BE2C (cell line): ENCODE measurements at regions not wholly inside any gene's neighbourhood (a gene's known extent, or its start where the extent isn't known, plus 50 kb on each side); places are given as distances from the start of the nearest gene placed in this dataset.

Source experiments
- DNase-seq: peaks from one replicate; pipeline ENCODE4 v3.0.0-alpha.2; 2020
- H3K27me3 ChIP-seq: fragments of 250-450 bp; sonication (Bioruptor Pico); 2 replicates; pipeline ENCODE4 v1.5.1; 2020; ENCODE audit warnings: mild to moderate bottlenecking
- H3K36me3 ChIP-seq: fragments of 250-450 bp; sonication (Bioruptor Pico); 2 replicates; pipeline ENCODE4 v1.5.1; 2020; ENCODE audit warnings: mild to moderate bottlenecking
- H3K4me1 ChIP-seq: fragments of 250-450 bp; sonication (Bioruptor Pico); 2 replicates; pipeline ENCODE4 v1.5.1; 2020
- H3K4me3 ChIP-seq: 2 replicates; pipeline ENCODE4 v1.5.1; 2011; ENCODE audit warnings: low read depth, low read length
- H3K9me3 ChIP-seq: fragments of 250-450 bp; sonication (Bioruptor Pico); 2 replicates; pipeline ENCODE4 v1.5.1; 2020
- CTCF ChIP-seq: IDR thresholded peaks from 2 replicates; pipeline ENCODE4 v1.5.1; 2012; ENCODE audit warnings: mild to moderate bottlenecking, low read depth, low read length

GRCh38 chr6:78268591-78269452, 598.5 kb upstream of the IRAK1BP1 start:
- no peak overlapping the region for H3K4me3 ChIP-seq
- H3K4me1 ChIP-seq, result no peaks in the 10 kb centered on the region
- H3K9me3 ChIP-seq, result no peaks in the 10 kb centered on the region
- no peak for TF ChIP-seq CTCF
- no peaks in the 10 kb centered on the region for H3K27me3 ChIP-seq
- H3K36me3 ChIP-seq, result no peaks in the 10 kb centered on the region
- DNase-seq, result no peak

- H3K4me3 ChIP-seq, result no peak overlapping the region
- no peaks in the 10 kb centered on the region for H3K36me3 ChIP-seq
- no peaks in the 10 kb centered on the region for H3K4me1 ChIP-seq
- no peak for TF ChIP-seq CTCF
- H3K27me3 ChIP-seq, result no peaks in the 10 kb centered on the region
- DNase-seq, result no peak
- no peaks in the 10 kb centered on the region for H3K9me3 ChIP-seq
Measured at GRCh38 chr6:78300885-78301284, 566.5 kb upstream of the IRAK1BP1 start.

- no peak overlapping the region for H3K4me3 ChIP-seq
- no peaks in the 10 kb centered on the region for H3K9me3 ChIP-seq
- no peaks in the 10 kb centered on the region for H3K4me1 ChIP-seq
- no peaks in the 10 kb centered on the region for H3K36me3 ChIP-seq
- no peak for DNase-seq
- no peaks in the 10 kb centered on the region for H3K27me3 ChIP-seq
- no peak for TF ChIP-seq CTCF
Measured at GRCh38 chr6:78302411-78302810, 564.9 kb upstream of the IRAK1BP1 start.

GRCh38 chr6:78308025-78308424, 559.3 kb upstream of the IRAK1BP1 start:
- H3K4me1 ChIP-seq, result no peaks in the 10 kb centered on the region
- H3K27me3 ChIP-seq, result no peaks in the 10 kb centered on the region
- no peaks in the 10 kb centered on the region for H3K9me3 ChIP-seq
- peak; percentile 7 for DNase-seq
- peak; percentile 33; the same call in 1 of the 2 replicates for TF ChIP-seq CTCF
- H3K4me3 ChIP-seq, result no peak overlapping the region
- no peaks in the 10 kb centered on the region for H3K36me3 ChIP-seq

GRCh38 chr6:78322068-78322845, 545.1 kb upstream of the IRAK1BP1 start:
- H3K4me3 ChIP-seq, result no peak overlapping the region
- no peaks in the 10 kb centered on the region for H3K9me3 ChIP-seq
- H3K36me3 ChIP-seq, result no peaks in the 10 kb centered on the region
- H3K27me3 ChIP-seq, result no peaks in the 10 kb centered on the region
- no peak for TF ChIP-seq CTCF
- no peaks in the 10 kb centered on the region for H3K4me1 ChIP-seq
- no peak for DNase-seq

GRCh38 chr6:78324213-78324612, 543.1 kb upstream of the IRAK1BP1 start:
- Histone ChIP-seq H3K36me3 (no peaks in the 10 kb centered on the region), H3K4me1 (no peaks in the 10 kb centered on the region), H3K4me3 (no peak overlapping the region), H3K9me3 (no peaks in the 10 kb centered on the region), H3K27me3 (no peaks in the 10 kb centered on the region)
- no peak for DNase-seq
- TF ChIP-seq CTCF, result no peak
